AG09319 (cell line): ENCODE measurements at regions not wholly inside any gene's neighbourhood (a gene's known extent, or its start where the extent isn't known, plus 50 kb on each side); places are given as distances from the start of the nearest gene placed in this dataset.

Source experiments
- DNase-seq: peaks from one replicate; pipeline ENCODE4 v3.0.0-alpha.2; 2010; ENCODE audit warnings: low read depth; ENCODE audit errors: extremely low read depth
- CTCF ChIP-seq: IDR thresholded peaks from 2 replicates; pipeline ENCODE4 v1.5.1; 2011; ENCODE audit warnings: low read depth, mild to moderate bottlenecking, inconsistent platforms, low read length, moderate library complexity

GRCh38 chr3:178073366-178073765 is 462.9 kb upstream of the KCNMB2 start:
- no peak for DNase-seq
- no peak for TF ChIP-seq CTCF

- no peak for DNase-seq
- TF ChIP-seq CTCF = no peak
These were observed 460.9 kb upstream of the KCNMB2 start for GRCh38 chr3:178075344-178075743.

GRCh38 chr3:178078953-178079352 is 457.3 kb upstream of the KCNMB2 start:
- DNase-seq = no peak
- no peak for TF ChIP-seq CTCF

GRCh38 chr3:178079966-178080365 is 456.3 kb upstream of the KCNMB2 start:
- no peak for DNase-seq
- no peak for TF ChIP-seq CTCF

GRCh38 chr3:178082326-178082906 is 453.8 kb upstream of the KCNMB2 start:
- TF ChIP-seq CTCF = no peak
- DNase-seq = no peak

- DNase-seq = no peak
- peak; percentile 39 for TF ChIP-seq CTCF
These were observed 452.1 kb upstream of the KCNMB2 start for GRCh38 chr3:178083906-178084866.

- DNase-seq = peak; percentile 86
- TF ChIP-seq CTCF = no peak
These were observed 451.1 kb upstream of the KCNMB2 start for GRCh38 chr3:178084938-178085816.
